ENCODE measurements at regions not wholly inside any gene's neighbourhood (a gene's known extent, or its start where the extent isn't known, plus 50 kb on each side); places are given as distances from the start of the nearest gene placed in this dataset.

DNA sequence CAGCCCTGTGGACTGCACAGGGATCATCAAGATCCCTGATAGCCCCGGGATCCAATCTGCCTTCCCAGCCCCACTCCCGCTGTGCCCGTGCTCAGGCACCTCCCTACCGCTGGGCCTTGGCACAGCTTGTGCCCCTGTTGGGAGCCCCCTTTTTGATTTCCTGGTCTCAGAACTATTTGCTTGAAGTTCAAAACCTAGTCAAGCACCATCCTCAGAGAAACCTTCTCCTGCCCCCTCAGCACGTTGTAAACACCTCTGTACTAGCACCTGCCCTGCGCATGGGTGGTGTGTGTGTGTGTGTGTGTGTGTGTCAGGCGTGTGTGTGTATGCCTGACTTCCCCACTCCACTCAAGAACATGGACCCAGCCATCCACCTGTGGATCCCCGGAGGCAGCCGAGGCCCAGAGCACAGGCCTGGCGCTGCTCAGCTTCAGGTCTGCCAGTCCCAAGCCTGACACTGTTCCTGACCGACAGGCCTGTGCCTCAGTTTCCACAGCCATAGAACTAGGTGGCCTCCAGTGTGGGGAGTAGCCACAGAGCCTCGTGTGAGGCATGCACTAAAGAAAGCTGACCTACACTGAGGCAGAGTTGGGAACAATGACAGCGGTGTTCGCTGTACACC lies 65.5 kb downstream of the ADRA2C start:
- no peak for DNase-seq (ENCODE audit: low spot score)

DNA sequence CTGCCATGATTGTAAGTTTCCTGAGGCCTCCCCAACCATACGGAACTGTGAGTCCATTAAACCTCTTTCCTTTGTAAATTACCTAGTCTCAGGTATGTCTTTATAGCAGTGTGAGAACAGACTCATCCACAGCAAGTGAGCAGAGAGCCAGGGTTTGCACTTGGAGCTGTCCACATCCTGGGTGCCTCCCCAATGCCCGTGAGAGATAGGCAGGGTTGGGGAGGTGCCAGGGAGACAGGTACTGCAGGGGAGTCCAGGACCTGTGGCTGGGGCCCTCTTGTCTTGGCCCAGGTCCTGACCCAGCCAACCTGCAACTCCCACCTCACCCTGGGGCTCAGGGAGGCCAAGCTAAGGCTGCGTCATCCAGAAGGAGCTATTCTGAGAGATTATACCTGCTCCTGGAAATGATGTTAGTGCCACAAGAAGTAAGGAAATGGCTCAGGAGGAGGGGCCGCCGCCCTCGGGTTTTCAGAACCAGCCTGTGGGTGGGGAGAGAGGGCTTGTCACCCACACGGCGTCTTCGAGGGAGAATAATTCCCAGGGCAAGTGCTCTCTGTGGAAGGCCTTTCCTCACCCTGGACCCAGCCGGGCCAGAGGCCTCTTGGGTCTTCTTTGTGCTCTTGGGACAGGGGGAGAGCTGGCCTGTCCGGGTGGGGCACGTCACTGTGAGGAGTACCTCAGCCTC lies 66.5 kb downstream of the ADRA2C start:
- DNase-seq (ENCODE audit: low spot score), result peak; percentile 50

DNA sequence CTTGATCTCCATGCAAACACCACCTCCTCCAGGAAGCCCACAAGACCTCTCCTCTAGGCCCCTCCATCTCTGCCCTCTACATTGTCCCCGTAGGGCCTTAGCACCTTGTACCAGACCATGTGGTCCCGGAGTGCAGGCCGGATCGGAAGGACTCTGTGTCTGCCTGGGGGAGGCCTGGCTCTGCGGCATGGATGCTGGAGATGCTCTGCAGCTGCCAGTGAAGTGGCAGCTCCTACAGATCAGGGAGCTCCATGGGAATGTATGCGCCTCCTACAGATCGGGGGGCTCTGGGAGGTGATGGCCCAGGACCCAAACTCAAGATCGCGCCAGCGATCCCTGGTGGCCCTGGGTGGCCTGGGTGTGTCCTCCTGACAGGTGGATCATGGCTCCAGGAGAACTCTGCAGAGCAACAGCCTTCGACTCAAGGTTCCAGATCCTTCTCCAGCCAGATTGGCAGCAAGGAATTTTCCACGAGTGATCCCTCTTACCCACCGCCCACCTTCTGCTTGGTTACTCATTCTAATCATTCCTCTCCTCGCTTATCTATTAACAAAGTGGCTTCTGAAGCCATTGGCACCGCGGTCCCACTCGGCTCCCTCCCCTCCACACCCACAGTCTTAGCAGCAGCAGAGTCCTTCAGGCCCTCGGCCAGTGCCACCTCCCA lies 67.3 kb downstream of the ADRA2C start:
- DNase-seq (ENCODE audit: low spot score), result no peak

DNA sequence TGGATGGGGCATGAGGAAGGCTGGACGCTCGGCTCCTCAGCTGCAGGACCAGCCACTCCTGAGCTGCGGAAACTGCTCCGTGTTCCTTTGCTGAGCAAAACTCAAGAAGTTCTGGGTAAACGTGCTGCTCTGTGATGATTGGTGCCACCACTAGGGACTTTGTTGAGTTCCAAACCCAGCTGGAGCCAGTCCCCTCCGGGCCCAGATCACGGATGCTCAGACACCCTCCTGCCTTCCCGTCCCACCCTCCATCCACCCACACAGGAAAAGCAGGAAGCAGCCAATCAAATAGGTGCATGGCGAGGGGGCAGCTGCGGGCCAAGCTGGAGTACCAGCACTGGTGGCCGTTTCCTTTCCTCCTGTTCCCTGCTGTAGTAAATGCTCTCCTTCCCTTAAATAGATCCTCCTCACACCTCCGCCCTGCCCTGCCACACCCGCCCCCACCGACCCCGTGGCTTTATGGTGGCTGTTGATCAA lies 68.0 kb downstream of the ADRA2C start:
- peak; percentile 96 for DNase-seq (ENCODE audit: low spot score)

DNA sequence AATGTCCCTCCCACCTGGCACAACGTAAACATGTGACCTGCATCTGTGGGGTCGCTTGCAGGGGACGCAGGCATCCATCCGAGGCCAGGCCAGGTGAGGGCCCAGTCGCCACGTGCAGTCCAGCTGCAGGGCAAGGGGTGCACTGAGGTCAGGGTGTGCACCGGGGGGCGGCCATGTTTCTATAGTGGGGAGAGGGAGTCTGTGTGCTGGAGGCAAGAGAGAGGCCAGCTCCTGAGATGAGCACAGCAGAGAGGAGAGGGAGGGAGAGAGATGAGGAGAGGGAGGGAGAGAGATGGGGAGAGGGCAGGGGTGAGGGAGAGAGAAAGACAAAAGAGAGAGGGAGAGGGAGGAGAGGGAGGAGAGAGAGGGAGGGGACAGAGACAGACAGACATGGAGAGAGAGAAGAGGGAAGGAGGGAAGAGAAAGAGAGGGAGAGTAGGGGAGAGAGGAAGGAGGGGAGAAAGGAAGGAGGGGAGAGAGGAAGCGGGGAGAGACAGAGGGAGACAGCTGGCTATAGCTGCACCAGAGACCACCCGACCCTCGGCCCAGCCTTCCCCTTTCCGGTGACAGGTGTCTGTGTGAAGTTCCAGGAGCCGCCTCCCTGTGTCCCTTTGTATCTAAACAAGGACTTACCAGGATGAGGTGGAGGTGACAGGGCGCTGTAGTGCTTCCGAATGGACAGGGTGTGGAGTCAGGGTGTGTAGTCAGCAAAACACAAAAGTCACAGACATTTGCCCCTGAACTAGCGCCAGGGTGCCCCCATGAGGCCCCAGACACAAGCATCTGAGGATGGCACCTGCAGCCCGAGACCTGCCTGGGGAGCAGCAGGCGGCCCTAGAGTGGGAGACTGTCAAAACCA lies 68.7 kb downstream of the ADRA2C start:
- DNase-seq (ENCODE audit: low spot score), result peak; percentile 95

DNA sequence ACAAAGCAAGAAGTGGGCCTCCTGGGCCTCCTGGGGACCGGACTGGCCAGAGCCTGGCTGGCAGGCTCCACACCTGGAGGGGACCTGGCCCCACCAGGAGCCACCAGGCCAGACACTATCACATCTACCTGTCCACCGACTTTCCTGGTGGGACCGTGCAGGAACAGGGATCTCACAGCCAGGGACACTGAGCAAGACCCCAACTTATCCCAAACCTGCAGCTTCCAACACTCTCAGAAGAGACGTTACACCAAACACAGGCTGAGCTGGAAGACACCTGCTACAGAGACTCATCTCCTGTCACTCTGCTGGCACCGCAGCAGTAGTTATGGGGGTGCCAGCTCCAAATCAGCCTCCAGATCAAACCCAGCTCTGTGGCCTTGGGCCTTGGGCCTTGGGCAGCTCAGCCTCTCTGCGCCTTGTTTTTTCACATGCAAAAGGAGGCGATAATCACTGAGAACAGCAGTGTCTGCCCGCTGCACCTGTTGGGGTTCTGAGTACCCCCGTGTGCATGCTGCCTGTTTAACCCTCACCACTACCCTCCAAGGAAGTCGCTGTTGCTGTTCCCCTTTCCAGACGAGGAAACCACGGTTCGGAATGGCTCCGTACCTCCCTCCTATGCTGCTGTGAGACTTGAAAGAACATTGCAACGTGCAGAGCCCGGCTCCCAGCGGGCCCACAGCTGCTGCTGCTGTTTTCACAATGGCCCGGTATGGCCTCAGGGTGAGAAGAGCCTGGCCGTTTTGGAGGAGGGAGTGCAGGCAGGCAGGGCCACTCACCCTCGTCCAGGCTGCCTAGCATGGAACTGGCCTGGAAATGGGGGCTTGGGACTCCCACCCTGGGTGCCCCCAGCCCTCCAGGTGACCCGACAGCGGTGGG lies 69.6 kb downstream of the ADRA2C start:
- peak; percentile 34 for DNase-seq (ENCODE audit: low spot score)

DNA sequence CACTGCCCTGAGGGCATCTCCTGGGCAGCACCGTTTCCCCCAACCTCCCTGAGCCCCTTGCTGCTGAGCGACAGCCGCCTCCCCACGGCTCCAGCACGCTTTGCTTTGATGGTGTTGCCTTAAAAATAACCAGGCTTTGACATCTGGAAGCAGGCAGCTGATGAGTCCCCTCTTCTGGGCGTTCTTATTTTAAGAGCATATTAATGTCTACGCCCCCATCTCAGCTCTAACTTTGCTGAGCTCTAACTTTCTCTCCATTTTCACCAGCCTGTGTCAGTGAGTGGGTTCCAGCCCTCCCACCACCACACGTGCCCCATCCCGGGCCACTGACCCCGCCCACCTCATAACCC lies 70.2 kb downstream of the ADRA2C start:
- DNase-seq (ENCODE audit: low spot score), result peak; percentile 93

DNA sequence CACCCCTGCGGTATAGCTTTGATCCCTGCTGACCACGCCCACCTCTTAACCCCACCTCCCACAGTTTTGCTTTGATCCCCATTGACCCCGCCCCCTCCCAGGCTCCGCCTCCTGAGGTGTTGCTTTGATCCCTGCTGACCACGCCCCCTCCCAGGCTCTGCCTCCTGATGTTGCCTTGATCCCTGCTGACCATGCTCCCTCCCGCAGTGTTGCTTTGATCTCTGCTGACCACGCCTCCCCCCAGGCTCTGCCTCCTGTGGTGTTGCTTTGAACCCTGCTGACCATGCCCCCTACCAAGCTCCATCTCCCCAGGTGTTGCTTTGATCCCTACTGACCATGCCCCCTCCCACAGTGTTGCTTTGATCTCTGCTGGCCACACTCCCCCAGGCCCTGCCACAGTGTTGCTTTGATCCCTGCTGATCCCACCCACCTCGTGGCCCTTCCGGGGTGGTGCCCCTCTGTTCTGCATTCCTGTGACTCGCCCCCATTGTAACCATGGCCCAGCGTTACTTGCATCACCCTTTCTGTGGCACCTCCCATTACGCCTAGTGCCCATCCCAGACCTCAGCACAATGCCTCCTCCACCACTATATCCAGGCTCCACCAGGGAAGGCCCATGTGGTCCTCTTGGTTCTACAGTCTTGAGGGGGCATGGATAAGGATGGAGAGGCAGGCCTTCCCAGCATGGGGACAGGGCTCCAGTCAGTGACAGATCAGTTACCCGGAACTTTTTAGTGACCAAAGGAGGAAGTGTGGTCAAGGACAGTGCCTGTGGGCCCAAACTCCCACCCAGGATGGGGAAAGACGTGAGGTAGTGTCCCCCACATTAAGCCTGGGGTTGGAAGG lies 70.8 kb downstream of the ADRA2C start:
- peak; percentile 100 for DNase-seq (ENCODE audit: low spot score)

DNA sequence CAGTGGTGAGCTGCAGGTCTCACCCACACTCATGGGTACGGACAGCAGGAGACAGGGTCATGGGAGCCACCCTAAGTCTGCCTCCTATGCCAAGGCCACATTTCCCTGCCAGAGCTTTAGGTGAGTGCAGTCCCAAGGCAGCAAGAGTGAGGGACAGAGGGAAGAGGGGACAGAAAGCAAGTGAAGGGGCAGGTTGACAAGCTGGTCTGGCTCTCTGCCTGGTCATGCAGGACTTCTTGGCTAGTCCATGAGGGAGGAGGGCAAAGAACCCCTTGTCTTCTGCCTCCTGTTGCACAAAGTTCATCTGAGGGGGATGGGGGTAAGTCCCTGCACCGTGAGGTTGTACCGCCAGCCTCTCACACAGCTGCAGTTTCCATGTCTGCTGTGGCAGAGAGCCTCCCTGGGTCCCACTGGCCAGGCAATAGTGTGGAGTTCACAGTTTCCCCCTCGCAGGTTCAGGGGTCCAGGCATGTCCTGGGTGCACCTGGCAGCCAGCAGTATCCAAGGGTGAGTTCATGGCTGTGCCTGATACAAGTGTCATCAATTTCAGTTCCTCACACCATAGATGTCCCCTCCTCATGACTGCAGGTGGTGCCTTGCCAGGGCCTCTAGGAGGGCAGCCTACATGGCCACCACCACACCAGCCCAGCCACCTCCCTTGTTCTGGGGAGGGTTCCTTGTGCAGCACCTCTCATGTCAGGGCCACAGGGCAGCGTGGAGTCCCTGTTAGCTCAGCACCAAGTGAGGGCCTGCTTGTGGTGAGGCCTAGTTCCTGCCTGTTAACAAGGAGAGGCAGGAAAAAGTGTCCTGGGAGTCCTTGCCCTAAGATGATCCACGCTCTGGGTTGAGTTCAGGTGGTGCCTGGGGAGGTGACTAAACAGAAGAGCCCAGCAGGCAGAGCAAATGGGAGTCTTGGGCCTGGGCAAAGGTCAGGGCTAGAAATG lies 72.5 kb downstream of the ADRA2C start:
- no peak for DNase-seq (ENCODE audit: low spot score)

DNA sequence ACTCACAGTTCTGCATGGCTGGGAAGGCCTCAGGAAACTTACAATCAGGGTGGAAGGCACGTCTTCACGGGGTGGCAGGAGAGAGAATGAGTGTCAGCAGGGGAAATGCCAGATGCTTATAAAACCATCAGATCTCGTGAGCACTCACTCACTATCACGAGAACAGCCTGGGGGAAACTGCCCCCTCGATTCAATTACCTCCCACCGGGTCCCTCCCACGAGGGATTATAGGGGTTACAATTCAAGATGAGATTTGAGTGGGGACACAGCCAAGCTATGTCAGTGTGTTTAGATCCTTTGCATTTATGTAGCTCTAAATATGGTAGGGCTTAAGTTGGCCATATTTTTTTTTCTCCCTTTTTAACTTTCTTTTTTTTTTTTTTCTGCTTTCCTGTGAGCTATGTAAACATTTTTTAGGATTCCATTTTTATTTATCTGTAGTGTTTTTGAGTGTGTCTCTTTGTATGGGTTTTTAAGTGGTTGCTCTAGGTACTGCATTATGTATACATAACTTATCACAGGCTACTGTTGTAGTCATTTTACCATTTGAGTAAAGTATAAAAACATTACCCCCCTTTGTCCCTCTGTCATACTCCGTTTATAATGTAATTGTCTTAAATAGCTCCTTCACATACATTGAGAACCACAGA lies 79.0 kb downstream of the ADRA2C start:
- no peak for DNase-seq (ENCODE audit: low spot score)

DNA sequence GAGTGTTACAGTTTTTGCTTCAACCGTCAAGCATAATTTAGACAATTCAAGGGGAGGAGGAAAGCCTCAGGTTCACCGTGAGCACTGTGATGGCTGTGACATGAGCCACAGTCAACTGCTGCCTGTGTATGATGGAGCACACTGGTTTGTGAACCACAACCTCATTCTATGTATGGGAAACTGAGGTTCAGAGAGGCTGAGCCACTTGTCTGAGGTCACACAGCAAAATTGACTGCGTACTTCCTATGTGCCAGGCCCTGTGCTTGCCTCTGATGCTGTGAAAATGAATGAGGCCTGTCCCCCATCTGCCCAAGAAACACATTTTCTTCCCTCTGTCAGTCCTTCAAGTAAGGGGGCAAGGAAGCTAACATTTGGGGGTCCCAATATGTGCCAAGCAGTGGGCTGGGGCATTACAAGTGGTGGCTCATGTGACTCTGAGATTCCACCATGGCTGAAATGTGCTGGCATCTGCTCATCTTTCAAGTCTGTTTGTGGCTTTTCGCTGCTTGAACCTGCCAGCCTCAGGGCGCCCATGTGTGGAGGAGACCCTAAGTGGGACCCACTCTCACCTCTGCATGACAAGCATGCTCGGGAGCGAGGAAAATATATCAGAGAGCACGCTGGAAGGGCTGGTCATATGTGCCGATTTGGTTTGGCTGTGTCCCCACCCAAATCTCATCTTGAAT lies 79.7 kb downstream of the ADRA2C start:
- DNase-seq (ENCODE audit: low spot score), result no peak

DNA sequence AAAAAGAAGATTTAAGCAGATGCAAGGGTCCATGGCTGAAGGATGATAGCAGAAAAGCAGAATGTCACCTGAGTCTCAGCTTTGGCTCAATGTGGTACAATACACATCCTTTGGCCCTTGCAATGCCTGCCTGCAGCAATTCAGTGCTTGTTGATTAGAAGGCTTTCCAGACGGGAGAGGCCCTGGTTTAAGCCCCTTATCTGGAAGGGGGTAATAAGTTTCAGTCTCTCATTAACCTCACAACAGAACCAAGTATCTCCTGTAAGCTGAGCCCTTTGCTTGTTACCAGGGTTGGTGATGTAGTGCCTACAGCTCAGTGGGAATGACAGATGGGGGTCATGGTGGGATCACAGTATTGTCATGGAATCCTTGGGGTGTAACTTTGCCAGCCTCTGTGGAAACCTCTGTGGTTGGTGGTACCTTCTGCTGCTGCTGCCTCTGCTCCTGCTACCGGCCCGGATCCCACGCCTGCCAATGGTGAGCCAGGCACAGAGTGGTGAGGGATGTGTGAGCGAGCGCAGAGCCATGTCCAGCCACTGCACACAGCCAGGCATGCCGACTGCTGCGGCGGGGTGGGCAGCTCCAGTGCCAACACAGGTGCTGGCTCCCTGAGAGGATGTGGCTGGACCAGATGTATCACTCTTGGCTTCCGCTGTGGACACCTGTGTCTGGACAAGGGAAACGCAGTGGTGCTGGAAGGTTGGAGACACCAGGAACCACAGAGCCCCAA lies 81.2 kb downstream of the ADRA2C start:
- no peak for DNase-seq (ENCODE audit: low spot score)

DNA sequence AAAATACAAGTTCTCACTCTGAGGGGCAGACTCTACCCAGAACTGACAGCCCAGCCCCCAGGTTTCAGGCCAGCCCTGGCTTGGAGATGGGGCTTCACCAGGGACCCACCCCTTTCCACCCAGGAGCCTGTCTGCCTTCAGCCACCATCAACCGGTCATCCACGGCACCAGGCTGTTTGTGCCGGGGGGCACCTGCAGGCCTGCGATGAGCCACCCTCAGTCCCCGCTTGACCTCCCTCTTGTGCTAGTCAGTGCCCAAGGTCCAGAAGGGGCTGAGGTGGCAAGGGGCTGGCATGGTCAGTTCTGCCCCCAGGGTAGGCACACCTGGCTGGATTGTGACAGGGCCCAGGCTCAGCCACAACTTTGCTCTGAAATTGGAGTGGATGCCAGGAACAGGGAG lies 82.1 kb downstream of the ADRA2C start:
- no peak for DNase-seq (ENCODE audit: low spot score)

DNA sequence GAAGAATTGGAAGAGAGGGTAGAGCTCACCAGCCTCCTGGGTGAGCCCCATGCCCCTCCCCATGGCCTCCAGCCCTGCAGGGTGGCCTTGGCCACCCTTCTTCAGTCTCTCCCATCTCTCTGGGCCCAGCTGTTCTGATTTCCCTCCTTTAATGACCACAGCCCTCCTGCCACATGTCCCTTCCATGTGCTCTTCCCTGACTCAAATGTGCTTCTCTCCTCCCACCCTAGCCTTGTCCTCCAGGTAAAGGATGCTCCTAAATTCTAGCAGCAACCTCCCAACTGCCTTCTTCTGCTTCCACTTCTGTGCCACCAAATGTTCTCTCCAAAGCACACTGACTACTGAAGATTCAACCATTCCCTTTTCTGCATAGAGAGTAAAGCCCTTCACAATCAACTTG lies 83.0 kb downstream of the ADRA2C start:
- no peak for DNase-seq (ENCODE audit: low spot score)

DNA sequence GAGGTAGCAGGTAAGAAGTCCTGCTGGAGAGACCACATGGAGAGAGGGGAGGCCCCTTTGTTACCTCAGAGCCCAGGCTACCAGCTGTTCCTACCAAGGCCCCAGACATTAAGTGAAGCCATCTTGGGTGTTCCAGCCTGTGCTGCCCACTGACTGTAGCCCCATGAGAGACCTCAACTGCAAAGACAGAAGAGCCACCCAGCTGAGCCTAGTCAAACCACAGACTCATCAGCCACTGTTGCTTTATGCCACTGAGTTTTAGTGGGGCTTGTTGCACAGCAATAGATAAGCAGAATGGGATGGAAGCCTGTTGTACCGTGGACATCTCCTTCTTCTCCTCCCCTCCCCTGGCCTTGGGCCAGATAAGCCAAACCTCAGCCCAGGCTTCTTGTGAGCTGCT lies 83.9 kb downstream of the ADRA2C start:
- no peak for DNase-seq (ENCODE audit: low spot score)

DNA sequence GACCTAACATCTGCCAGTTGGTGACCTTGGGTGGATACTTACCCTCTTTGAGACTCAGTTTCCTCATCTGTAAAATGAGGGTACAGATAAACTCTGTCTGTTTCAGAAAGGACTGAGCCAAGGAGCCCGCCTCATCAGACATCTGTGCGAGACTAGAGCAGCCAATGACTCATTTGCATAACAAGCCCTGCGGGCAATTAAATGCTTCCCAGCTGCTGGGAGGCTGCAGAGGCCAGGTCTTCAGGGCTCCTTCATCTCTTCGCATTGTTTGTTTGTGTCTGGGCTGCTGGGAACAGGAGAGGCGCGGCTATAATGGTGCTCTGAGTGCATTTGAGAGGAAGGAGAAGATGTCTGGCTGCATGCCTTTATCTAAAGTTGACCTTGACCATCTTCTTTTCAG lies 85.0 kb downstream of the ADRA2C start:
- DNase-seq (ENCODE audit: low spot score), result no peak

DNA sequence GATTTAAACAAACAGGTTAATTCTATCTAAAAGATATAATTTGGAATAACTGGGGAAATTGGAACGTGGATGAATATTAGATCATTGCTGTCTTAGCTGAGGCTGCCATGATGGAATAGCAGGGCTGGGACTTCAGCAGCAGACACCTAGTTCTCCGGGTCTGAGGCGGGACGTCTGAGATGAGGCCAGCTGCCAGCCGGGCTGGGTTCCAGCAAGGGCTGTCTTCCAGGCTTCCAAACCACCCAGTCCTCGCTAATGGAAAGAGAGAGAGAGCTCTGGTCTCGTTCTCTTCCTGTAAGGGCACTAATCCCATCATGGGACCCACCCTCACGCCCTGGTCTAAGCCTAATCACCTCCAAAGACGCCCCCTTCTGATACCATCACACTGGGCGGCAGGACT lies 85.7 kb downstream of the ADRA2C start:
- no peak for DNase-seq (ENCODE audit: low spot score)

DNA sequence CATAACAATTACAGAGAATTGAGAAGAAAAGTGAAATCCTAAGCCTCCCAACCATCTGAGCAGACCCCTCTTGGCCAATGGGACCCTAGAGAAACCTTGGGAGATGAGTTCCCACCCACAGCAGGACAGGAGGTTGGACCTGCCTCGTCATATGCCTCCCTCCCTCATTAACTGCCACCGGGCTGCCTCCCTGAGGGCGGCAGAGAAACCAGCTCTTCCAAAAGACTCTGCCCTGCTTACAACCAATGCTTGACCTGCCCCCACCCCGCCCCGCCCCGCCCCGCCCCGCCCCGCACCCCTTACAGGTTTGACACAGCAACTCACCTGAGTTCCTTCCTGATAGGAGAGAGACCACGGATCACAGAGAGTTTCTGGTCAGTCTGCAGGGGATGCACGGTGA lies 86.1 kb downstream of the ADRA2C start:
- peak; percentile 84 for DNase-seq (ENCODE audit: low spot score)
